ENCODE measurements at regions not wholly inside any gene's neighbourhood (a gene's known extent, or its start where the extent isn't known, plus 50 kb on each side); places are given as distances from the start of the nearest gene placed in this dataset.

DNA sequence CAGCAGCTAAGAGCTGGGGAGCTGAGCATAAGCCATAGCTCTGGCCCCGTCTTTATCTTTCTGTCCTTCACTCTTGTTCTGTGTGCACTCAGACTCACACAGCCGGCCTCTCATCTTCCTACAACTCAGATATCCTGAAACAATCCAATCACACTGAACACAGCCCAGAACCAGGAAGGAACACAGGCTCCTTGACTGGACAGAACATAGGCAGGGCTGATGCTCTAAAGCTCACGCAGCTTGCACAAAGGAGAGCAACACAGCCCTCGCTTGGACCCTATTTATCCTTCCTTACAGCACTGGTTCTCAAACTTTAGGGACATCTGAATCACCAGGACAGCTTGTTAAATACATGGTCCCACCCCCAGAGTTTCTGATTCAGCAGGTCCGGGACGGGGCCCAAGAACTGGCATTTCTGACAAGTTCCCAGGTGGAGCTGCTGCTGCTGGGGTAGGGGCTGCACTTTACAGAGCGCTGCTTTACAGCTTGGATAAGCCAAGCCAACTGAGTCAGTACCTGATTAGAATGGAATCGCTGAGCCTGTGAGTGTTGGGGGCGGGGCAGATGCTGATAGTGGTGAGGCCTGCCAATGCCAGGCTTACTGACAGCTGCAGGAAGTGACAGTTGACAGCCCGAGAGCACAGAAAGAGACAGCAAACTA lies 65.1 kb downstream of the MRPL46 start:
- Histone ChIP-seq H4K5ac (ENCODE audit: insufficient read length, low read depth, low read length) (no peak overlapping the region), H2BK20ac (ENCODE audit: low read depth, low read length, poor library complexity, severe bottlenecking) (no peak overlapping the region), H4K8ac (replicated peaks; ENCODE audit: insufficient read length, low read depth, low read length) (no peak overlapping the region), H3K79me2 (ENCODE audit: insufficient read depth, low read length) (no peaks in the 10 kb centered on the region), H3K14ac (ENCODE audit: insufficient read depth, low read length) (no peak overlapping the region), H3K23me2 (ENCODE audit: insufficient read length, low read depth, low read length, poor library complexity, severe bottlenecking) (no peaks in the 10 kb centered on the region), H2BK15ac (ENCODE audit: low read depth, low read length) (no peak overlapping the region), H3K56ac (ENCODE audit: insufficient read length, low read depth, low read length) (no peak overlapping the region), H2BK12ac (ENCODE audit: insufficient read length, low read depth, low read length) (no peak overlapping the region), H3K9me3 (ENCODE audit: control insufficient read depth, low read depth, low read length) (no peaks in the 10 kb centered on the region), H2AFZ (ENCODE audit: low read length) (no peak overlapping the region), H2BK5ac (ENCODE audit: insufficient read length, low read length) (no peak overlapping the region), H3K79me1 (ENCODE audit: insufficient read depth, low read depth, low read length, poor library complexity, severe bottlenecking) (no peaks in the 10 kb centered on the region), H3K9ac (ENCODE audit: extremely low read depth, insufficient read length, low read length) (no peak overlapping the region), H2AK5ac (ENCODE audit: insufficient read length, low read length) (no peak overlapping the region), H3K27ac (ENCODE audit: insufficient read length, low read depth, low read length) (no peak overlapping the region), H4K20me1 (ENCODE audit: control insufficient read depth, insufficient read depth, insufficient read length) (no peaks in the 10 kb centered on the region), H3K4ac (ENCODE audit: low read depth, low read length) (no peak overlapping the region), H3K4me1 (ENCODE audit: insufficient read depth, low read length) (peaks cover 9% of the 10 kb centered on the region), H4K91ac (ENCODE audit: insufficient read length, low read depth, low read length) (no peak overlapping the region), H2BK120ac (ENCODE audit: low read depth, low read length, poor library complexity, severe bottlenecking) (no peak overlapping the region), H3K4me2 (ENCODE audit: insufficient read depth, insufficient read length, low read length) (no peak overlapping the region), H3T11ph (ENCODE audit: low read length) (no peak overlapping the region), H3K27me3 (ENCODE audit: insufficient read depth, low read length) (no peaks in the 10 kb centered on the region), H3K18ac (ENCODE audit: insufficient read length, low read depth, low read length) (no peak overlapping the region), H3K23ac (ENCODE audit: insufficient read length, low read depth, low read length) (no peak overlapping the region)
- peaks cover 6% of the 10 kb centered on the region for H3K27me3 Mint-ChIP-seq (ENCODE audit: low read depth)
- H3K27ac Mint-ChIP-seq: no peak overlapping the region
- peaks cover 12 to 25% of the 10 kb centered on the region in 2 experiments for H3K4me1 Mint-ChIP-seq
- H3K4me3 Mint-ChIP-seq: no peak overlapping the region
- TF ChIP-seq, protein P1, sequence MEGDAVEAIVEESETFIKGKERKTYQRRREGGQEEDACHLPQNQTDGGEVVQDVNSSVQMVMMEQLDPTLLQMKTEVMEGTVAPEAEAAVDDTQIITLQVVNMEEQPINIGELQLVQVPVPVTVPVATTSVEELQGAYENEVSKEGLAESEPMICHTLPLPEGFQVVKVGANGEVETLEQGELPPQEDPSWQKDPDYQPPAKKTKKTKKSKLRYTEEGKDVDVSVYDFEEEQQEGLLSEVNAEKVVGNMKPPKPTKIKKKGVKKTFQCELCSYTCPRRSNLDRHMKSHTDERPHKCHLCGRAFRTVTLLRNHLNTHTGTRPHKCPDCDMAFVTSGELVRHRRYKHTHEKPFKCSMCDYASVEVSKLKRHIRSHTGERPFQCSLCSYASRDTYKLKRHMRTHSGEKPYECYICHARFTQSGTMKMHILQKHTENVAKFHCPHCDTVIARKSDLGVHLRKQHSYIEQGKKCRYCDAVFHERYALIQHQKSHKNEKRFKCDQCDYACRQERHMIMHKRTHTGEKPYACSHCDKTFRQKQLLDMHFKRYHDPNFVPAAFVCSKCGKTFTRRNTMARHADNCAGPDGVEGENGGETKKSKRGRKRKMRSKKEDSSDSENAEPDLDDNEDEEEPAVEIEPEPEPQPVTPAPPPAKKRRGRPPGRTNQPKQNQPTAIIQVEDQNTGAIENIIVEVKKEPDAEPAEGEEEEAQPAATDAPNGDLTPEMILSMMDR (conservative IDR thresholded peaks at IDR 0.05): no peak
- H3K9me3 Mint-ChIP-seq: peaks cover 0 to 3% of the 10 kb centered on the region in 2 experiments; a peak in 3 of 5 replicates
- DNase-seq: no peak
- H3K36me3 Mint-ChIP-seq (ENCODE audit: insufficient read depth in 1 of 3, low read depth in 3 of 3): no peaks in the 10 kb centered on the region; a peak in 1 of 7 replicates
- WGBS (ENCODE audit: extremely low coverage, insufficient read length, low lambda C conversion rate): no CpG with 5 or more reads among the region's 10 CpGs

All from H9 (cell line).